ENCODE measurements at regions not wholly inside any gene's neighbourhood (a gene's known extent, or its start where the extent isn't known, plus 50 kb on each side); places are given as distances from the start of the nearest gene placed in this dataset.

GRCh38 chr3:103705641-103706040 lies 1270.8 kb downstream of the ZPLD1 start:
- TF ChIP-seq CREB1 (IDR thresholded peaks at IDR 0.05): no peak
- TF ChIP-seq SAP30 (IDR thresholded peaks at IDR 0.05; ENCODE audit: insufficient read depth, insufficient replicate concordance, low read length): no peak
- no peak for TF ChIP-seq EZH2 (IDR thresholded peaks at IDR 0.05; ENCODE audit: low read depth, low read length, severe bottlenecking)
- no peak for TF ChIP-seq CTCF (IDR thresholded peaks at IDR 0.05; ENCODE audit: control extremely low read depth in 1 of 3, insufficient read depth in 1 of 3, low read depth in 1 of 3, low read length in 3 of 3)
- TF ChIP-seq POLR2A (IDR thresholded peaks at IDR 0.05; ENCODE audit: control extremely low read depth in 1 of 2, low read depth in 2 of 2, low read length in 2 of 2): no peak
- TF ChIP-seq CHD7 (IDR thresholded peaks at IDR 0.05; ENCODE audit: insufficient replicate concordance, low read length): no peak
- no peak for TF ChIP-seq RFX5 (IDR thresholded peaks at IDR 0.05; ENCODE audit: borderline replicate concordance, low read depth, low read length)
- no peak for TF ChIP-seq USF2 (IDR thresholded peaks at IDR 0.05; ENCODE audit: low read length)
- no peak for TF ChIP-seq MAFK (IDR thresholded peaks at IDR 0.05; ENCODE audit: low read depth, low read length)
